ENCODE measurements at regions not wholly inside any gene's neighbourhood (a gene's known extent, or its start where the extent isn't known, plus 50 kb on each side); places are given as distances from the start of the nearest gene placed in this dataset.

DNA sequence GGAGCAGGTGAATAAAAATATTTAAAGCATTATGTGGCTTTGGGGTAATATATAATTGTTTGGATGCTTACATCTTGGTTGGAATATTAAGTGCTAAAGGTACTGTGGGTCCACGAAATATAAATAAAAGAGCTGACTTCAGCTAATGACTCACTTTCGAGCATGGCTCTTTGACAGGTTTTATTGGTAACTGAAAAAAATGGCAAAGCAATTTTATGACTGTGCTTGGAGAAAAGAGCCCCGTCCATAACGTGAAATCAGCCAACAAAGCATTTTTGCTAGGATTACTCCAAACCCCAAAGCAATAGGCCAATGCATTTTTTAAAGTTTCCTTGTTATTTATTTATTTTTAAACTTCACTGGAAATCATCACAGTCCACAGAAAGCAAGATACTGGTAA is 397.2 kb upstream of the CDH19 start:
- TF ChIP-seq ZNF366 (tag by site-specific recombination; conservative IDR thresholded peaks at IDR 0.05) (no peak), ZNF16 (tag by site-specific recombination; IDR thresholded peaks at IDR 0.05; ENCODE audit: low read depth) (no peak), ZSCAN5A (tag by site-specific recombination; IDR thresholded peaks at IDR 0.05) (no peak), ZNF544 (tag by site-specific recombination; IDR thresholded peaks at IDR 0.05) (no peak), ZNF707 (tag by site-specific recombination; IDR thresholded peaks at IDR 0.05) (no peak), ZNF211 (tag by site-specific recombination; IDR thresholded peaks at IDR 0.05; ENCODE audit: low read depth) (no peak), ZNF501 (tag by site-specific recombination; IDR thresholded peaks at IDR 0.05) (no peak), ZNF202 (tag by site-specific recombination; IDR thresholded peaks at IDR 0.05; ENCODE audit: borderline replicate concordance) (no peak), ZNF398 (tag by site-specific recombination; IDR thresholded peaks at IDR 0.05) (no peak), KLF10 (tag by site-specific recombination; IDR thresholded peaks at IDR 0.05) (no peak), RBAK (tag by site-specific recombination; IDR thresholded peaks at IDR 0.05) (no peak)
- TF ChIP-seq, protein P1, sequence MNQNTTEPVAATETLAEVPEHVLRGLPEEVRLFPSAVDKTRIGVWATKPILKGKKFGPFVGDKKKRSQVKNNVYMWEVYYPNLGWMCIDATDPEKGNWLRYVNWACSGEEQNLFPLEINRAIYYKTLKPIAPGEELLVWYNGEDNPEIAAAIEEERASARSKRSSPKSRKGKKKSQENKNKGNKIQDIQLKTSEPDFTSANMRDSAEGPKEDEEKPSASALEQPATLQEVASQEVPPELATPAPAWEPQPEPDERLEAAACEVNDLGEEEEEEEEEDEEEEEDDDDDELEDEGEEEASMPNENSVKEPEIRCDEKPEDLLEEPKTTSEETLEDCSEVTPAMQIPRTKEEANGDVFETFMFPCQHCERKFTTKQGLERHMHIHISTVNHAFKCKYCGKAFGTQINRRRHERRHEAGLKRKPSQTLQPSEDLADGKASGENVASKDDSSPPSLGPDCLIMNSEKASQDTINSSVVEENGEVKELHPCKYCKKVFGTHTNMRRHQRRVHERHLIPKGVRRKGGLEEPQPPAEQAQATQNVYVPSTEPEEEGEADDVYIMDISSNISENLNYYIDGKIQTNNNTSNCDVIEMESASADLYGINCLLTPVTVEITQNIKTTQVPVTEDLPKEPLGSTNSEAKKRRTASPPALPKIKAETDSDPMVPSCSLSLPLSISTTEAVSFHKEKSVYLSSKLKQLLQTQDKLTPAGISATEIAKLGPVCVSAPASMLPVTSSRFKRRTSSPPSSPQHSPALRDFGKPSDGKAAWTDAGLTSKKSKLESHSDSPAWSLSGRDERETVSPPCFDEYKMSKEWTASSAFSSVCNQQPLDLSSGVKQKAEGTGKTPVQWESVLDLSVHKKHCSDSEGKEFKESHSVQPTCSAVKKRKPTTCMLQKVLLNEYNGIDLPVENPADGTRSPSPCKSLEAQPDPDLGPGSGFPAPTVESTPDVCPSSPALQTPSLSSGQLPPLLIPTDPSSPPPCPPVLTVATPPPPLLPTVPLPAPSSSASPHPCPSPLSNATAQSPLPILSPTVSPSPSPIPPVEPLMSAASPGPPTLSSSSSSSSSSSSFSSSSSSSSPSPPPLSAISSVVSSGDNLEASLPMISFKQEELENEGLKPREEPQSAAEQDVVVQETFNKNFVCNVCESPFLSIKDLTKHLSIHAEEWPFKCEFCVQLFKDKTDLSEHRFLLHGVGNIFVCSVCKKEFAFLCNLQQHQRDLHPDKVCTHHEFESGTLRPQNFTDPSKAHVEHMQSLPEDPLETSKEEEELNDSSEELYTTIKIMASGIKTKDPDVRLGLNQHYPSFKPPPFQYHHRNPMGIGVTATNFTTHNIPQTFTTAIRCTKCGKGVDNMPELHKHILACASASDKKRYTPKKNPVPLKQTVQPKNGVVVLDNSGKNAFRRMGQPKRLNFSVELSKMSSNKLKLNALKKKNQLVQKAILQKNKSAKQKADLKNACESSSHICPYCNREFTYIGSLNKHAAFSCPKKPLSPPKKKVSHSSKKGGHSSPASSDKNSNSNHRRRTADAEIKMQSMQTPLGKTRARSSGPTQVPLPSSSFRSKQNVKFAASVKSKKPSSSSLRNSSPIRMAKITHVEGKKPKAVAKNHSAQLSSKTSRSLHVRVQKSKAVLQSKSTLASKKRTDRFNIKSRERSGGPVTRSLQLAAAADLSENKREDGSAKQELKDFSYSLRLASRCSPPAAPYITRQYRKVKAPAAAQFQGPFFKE (tag by site-specific recombination; IDR thresholded peaks at IDR 0.05; ENCODE audit: borderline replicate concordance), result no peak
- Histone ChIP-seq H3K27ac (ENCODE audit: extremely low read depth, low read depth, low read length) (no peak overlapping the region), H3K4me3 (ENCODE audit: low read depth, low read length) (no peak overlapping the region), H3K9me3 (ENCODE audit: control insufficient read depth, insufficient read depth, low read depth, low read length) (no peaks in the 10 kb centered on the region), H3K36me3 (ENCODE audit: control insufficient read depth in 2 of 2, insufficient read depth in 1 of 2, low read length in 2 of 2) (no peaks in the 10 kb centered on the region), H3K4me1 (ENCODE audit: control insufficient read depth, insufficient read depth, low read length) (no peaks in the 10 kb centered on the region)
- ChIA-PET POLR2A (no interaction called here), CTCF (no interaction called here)

- ChIA-PET CTCF (interaction anchor here (0.6 kb wide), 1 partner anchor 492 kb away, joined by 3 read pairs; no protein-coding TSS in a partner anchor), POLR2A (no interaction called here)
- Histone ChIP-seq H3K4me3 (ENCODE audit: low read depth, low read length) (no peak overlapping the region), H3K4me1 (ENCODE audit: control insufficient read depth, insufficient read depth, low read length) (no peaks in the 10 kb centered on the region), H3K36me3 (ENCODE audit: control insufficient read depth in 2 of 2, insufficient read depth in 1 of 2, low read length in 2 of 2) (no peaks in the 10 kb centered on the region), H3K27ac (ENCODE audit: extremely low read depth, low read depth, low read length) (no peak overlapping the region), H3K9me3 (ENCODE audit: control insufficient read depth, insufficient read depth, low read depth, low read length) (no peaks in the 10 kb centered on the region)
- no peak for TF ChIP-seq ZNF843 (tag by site-specific recombination; IDR thresholded peaks at IDR 0.05)
- no peak for TF ChIP-seq YY1 (tag by site-specific recombination; IDR thresholded peaks at IDR 0.05)
- no peak for TF ChIP-seq GFI1B (tag by site-specific recombination; IDR thresholded peaks at IDR 0.05)
- no peak for TF ChIP-seq ZNF530 (tag by site-specific recombination; IDR thresholded peaks at IDR 0.05; ENCODE audit: low read depth)
- no peak for TF ChIP-seq ZNF747 (tag by site-specific recombination; IDR thresholded peaks at IDR 0.05)
- no peak for TF ChIP-seq ZNF670 (tag by site-specific recombination; IDR thresholded peaks at IDR 0.05; ENCODE audit: low read depth)
- TF ChIP-seq ZNF549 (tag by site-specific recombination; IDR thresholded peaks at IDR 0.05), result no peak
- TF ChIP-seq ZNF664 (tag by site-specific recombination; IDR thresholded peaks at IDR 0.05), result no peak
- TF ChIP-seq ZSCAN18 (tag by site-specific recombination; IDR thresholded peaks at IDR 0.05), result no peak
- TF ChIP-seq, protein P2, sequence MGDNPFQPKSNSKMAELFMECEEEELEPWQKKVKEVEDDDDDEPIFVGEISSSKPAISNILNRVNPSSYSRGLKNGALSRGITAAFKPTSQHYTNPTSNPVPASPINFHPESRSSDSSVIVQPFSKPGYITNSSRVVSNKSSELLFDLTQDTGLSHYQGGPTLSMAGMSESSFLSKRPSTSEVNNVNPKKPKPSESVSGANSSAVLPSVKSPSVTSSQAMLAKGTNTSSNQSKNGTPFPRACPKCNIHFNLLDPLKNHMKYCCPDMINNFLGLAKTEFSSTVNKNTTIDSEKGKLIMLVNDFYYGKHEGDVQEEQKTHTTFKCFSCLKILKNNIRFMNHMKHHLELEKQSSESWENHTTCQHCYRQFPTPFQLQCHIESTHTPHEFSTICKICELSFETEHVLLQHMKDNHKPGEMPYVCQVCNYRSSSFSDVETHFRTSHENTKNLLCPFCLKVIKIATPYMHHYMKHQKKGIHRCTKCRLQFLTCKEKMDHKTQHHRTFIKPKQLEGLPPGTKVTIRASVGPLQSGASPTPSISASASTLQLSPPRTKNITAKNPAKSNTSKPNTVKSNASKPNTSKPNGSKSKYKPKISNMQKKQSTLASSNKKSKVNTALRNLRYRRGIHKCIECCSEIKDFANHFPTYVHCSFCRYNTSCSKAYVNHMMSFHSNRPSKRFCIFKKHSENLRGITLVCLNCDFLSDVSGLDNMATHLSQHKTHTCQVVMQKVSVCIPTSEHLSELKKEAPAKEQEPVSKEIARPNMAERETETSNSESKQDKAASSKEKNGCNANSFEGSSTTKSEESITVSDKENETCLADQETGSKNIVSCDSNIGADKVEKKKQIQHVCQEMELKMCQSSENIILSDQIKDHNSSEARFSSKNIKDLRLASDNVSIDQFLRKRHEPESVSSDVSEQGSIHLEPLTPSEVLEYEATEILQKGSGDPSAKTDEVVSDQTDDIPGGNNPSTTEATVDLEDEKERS (tag by site-specific recombination; IDR thresholded peaks at IDR 0.05), result no peak
Observed at GRCh38 chr18:66999003-66999402, 395.1 kb upstream of the CDH19 start.
